ENCODE measurements at regions not wholly inside any gene's neighbourhood (a gene's known extent, or its start where the extent isn't known, plus 50 kb on each side); places are given as distances from the start of the nearest gene placed in this dataset.

GRCh38 chr2:176742271-176742670 is 470.3 kb upstream of the HNRNPA3 start (continued):
- TF ChIP-seq AFF4 (CRISPR knock-in tag; IDR thresholded peaks at IDR 0.05; ENCODE audit: borderline replicate concordance) (no peak), JUN (CRISPR knock-in tag; IDR thresholded peaks at IDR 0.05) (no peak), EMX1 (CRISPR knock-in tag; IDR thresholded peaks at IDR 0.05) (no peak)

- Mint-ChIP-seq H3K4me1 (peaks cover 50% of the 10 kb centered on the region), H3K27me3 (ENCODE audit: low read depth) (no peaks in the 10 kb centered on the region), H3K27ac (peak overlapping the region; percentile 91), H3K36me3 (no peaks in the 10 kb centered on the region), H3K4me3 (no peak overlapping the region), H3K9me3 (peaks cover 6% of the 10 kb centered on the region; the same call in 1 of the 2 replicates)
- DNase-seq (ENCODE audit: low spot score) (no peak), ATAC-seq (no peak)
- CTCF ChIA-PET = interaction anchor here (3.3 kb wide), 1 partner anchor 405 kb away, joined by 10 read pairs; no protein-coding TSS in a partner anchor
- POLR2A ChIA-PET = no interaction called here
- TF ChIP-seq ZNF423 (CRISPR knock-in tag; IDR thresholded peaks at IDR 0.05) = no peak
Observed at GRCh38 chr2:176743671-176744070, 468.9 kb upstream of the HNRNPA3 start.

DNA sequence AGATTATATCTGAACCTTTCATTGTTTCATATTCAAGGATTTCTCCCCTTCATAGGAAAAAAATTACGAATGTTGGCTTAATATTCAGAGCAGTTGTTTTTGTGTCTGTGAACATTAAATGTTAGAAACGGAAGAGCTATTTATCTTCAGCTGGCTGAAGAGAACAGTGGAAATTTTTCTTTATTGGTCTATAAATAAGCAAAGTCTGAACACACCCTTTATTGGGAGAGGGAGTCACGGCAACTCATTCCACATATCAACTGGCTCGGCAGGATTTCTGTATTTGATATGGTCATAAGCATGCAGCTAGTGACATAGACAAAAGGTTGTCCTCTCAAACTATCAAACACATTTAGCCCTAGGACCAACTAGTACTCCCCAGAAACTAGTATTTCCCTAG is 468.4 kb upstream of the HNRNPA3 start:
- TF ChIP-seq MXD4 (CRISPR knock-in tag; IDR thresholded peaks at IDR 0.05; ENCODE audit: borderline replicate concordance) (no peak), FOXK1 (CRISPR knock-in tag; IDR thresholded peaks at IDR 0.05) (no peak), GTF2I (CRISPR knock-in tag; conservative IDR thresholded peaks at IDR 0.05) (no peak), CREM (CRISPR knock-in tag; IDR thresholded peaks at IDR 0.05) (no peak), SOX15 (CRISPR knock-in tag; IDR thresholded peaks at IDR 0.05) (no peak), PRRX2 (CRISPR knock-in tag; IDR thresholded peaks at IDR 0.05) (no peak), IRF2 (CRISPR knock-in tag; IDR thresholded peaks at IDR 0.05; ENCODE audit: borderline replicate concordance, low read depth) (no peak), ZNF425 (CRISPR knock-in tag; conservative IDR thresholded peaks at IDR 0.05) (no peak), ZNF232 (CRISPR knock-in tag; IDR thresholded peaks at IDR 0.05) (no peak), NFYB (CRISPR knock-in tag; conservative IDR thresholded peaks at IDR 0.05; ENCODE audit: low read depth) (no peak), NFATC4 (CRISPR knock-in tag; IDR thresholded peaks at IDR 0.05) (no peak), EMX1 (CRISPR knock-in tag; IDR thresholded peaks at IDR 0.05) (no peak)
- TF ChIP-seq, protein P1, sequence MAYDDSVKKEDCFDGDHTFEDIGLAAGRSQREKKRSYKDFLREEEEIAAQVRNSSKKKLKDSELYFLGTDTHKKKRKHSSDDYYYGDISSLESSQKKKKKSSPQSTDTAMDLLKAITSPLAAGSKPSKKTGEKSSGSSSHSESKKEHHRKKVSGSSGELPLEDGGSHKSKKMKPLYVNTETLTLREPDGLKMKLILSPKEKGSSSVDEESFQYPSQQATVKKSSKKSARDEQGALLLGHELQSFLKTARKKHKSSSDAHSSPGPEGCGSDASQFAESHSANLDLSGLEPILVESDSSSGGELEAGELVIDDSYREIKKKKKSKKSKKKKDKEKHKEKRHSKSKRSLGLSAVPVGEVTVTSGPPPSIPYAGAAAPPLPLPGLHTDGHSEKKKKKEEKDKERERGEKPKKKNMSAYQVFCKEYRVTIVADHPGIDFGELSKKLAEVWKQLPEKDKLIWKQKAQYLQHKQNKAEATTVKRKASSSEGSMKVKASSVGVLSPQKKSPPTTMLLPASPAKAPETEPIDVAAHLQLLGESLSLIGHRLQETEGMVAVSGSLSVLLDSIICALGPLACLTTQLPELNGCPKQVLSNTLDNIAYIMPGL (CRISPR knock-in tag; IDR thresholded peaks at IDR 0.05) = no peak
- TF ChIP-seq, protein P2, sequence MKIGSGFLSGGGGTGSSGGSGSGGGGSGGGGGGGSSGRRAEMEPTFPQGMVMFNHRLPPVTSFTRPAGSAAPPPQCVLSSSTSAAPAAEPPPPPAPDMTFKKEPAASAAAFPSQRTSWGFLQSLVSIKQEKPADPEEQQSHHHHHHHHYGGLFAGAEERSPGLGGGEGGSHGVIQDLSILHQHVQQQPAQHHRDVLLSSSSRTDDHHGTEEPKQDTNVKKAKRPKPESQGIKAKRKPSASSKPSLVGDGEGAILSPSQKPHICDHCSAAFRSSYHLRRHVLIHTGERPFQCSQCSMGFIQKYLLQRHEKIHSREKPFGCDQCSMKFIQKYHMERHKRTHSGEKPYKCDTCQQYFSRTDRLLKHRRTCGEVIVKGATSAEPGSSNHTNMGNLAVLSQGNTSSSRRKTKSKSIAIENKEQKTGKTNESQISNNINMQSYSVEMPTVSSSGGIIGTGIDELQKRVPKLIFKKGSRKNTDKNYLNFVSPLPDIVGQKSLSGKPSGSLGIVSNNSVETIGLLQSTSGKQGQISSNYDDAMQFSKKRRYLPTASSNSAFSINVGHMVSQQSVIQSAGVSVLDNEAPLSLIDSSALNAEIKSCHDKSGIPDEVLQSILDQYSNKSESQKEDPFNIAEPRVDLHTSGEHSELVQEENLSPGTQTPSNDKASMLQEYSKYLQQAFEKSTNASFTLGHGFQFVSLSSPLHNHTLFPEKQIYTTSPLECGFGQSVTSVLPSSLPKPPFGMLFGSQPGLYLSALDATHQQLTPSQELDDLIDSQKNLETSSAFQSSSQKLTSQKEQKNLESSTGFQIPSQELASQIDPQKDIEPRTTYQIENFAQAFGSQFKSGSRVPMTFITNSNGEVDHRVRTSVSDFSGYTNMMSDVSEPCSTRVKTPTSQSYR (CRISPR knock-in tag; IDR thresholded peaks at IDR 0.05) = no peak
- Mint-ChIP-seq H3K27ac (peak overlapping the region; percentile 91), H3K4me3 (no peak overlapping the region), H3K9me3 (peaks cover 4% of the 10 kb centered on the region; the same call in 1 of the 2 replicates), H3K4me1 (peaks cover 51% of the 10 kb centered on the region), H3K36me3 (no peaks in the 10 kb centered on the region), H3K27me3 (ENCODE audit: low read depth) (no peaks in the 10 kb centered on the region)
- ATAC-seq (no peak), DNase-seq (ENCODE audit: low spot score) (no peak)
- ChIA-PET CTCF (interaction anchor here (3.3 kb wide), 1 partner anchor 404 kb away, joined by 10 read pairs; no protein-coding TSS in a partner anchor), POLR2A (no interaction called here)

Data from WTC11 (cell line).